ENCODE measurements at regions not wholly inside any gene's neighbourhood (a gene's known extent, or its start where the extent isn't known, plus 50 kb on each side); places are given as distances from the start of the nearest gene placed in this dataset.

GRCh38 chr2:121088251-121089165, 196.5 kb downstream of the TFCP2L1 start:
- Histone ChIP-seq H2AFZ (no peak overlapping the region), H3K4me3 (no peak overlapping the region), H4K20me1 (ENCODE audit: insufficient read depth, poor library complexity, severe bottlenecking) (no peaks in the 10 kb centered on the region), H3K36me3 (replicated peaks; ENCODE audit: insufficient read depth, low read depth) (no peaks in the 10 kb centered on the region), H3K9me2 (replicated peaks; ENCODE audit: insufficient read depth) (no peaks in the 10 kb centered on the region), H3K27me3 (no peaks in the 10 kb centered on the region), H3K27ac (no peak overlapping the region), H3K79me2 (no peaks in the 10 kb centered on the region), H3K9me3 (ENCODE audit: low read depth) (peaks cover 2% of the 10 kb centered on the region), H3K4me1 (ENCODE audit: insufficient read depth) (peaks cover 10% of the 10 kb centered on the region), H3K4me2 (no peak overlapping the region)
- TF ChIP-seq CTCF (IDR thresholded peaks at IDR 0.05; ENCODE audit: poor library complexity) (no peak), EZH2phosphoT487 (IDR thresholded peaks at IDR 0.05; ENCODE audit: low read depth, severe bottlenecking, unreplicated experiment) (no peak), EZH2 (IDR thresholded peaks at IDR 0.05; ENCODE audit: borderline replicate concordance) (no peak)
- DNase-seq (ENCODE audit: low spot score) = peak; percentile 58
- WGBS (ENCODE audit: low lambda C conversion rate, missing lambda C conversion rate) = 77% methylated on average over 26 of the region's 27 CpGs

GRCh38 chr2:121089166-121089510, 195.9 kb downstream of the TFCP2L1 start:
- Histone ChIP-seq H3K27me3 (no peaks in the 10 kb centered on the region), H3K27ac (no peak overlapping the region), H3K79me2 (no peaks in the 10 kb centered on the region), H3K4me2 (no peak overlapping the region), H3K36me3 (replicated peaks; ENCODE audit: insufficient read depth, low read depth) (no peaks in the 10 kb centered on the region), H4K20me1 (ENCODE audit: insufficient read depth, poor library complexity, severe bottlenecking) (no peaks in the 10 kb centered on the region), H3K9me3 (ENCODE audit: low read depth) (peaks cover 2% of the 10 kb centered on the region), H2AFZ (no peak overlapping the region), H3K4me1 (ENCODE audit: insufficient read depth) (peaks cover 10% of the 10 kb centered on the region), H3K4me3 (no peak overlapping the region), H3K9me2 (replicated peaks; ENCODE audit: insufficient read depth) (no peaks in the 10 kb centered on the region)
- 78% methylated on average over 11 of the region's 11 CpGs for WGBS (ENCODE audit: low lambda C conversion rate, missing lambda C conversion rate)
- no peak for DNase-seq (ENCODE audit: low spot score)
- TF ChIP-seq CTCF (IDR thresholded peaks at IDR 0.05; ENCODE audit: poor library complexity) (no peak), EZH2 (IDR thresholded peaks at IDR 0.05; ENCODE audit: borderline replicate concordance) (no peak), EZH2phosphoT487 (IDR thresholded peaks at IDR 0.05; ENCODE audit: low read depth, severe bottlenecking, unreplicated experiment) (no peak)

- no peaks in the 10 kb centered on the region for H3K9me2 ChIP-seq (replicated peaks; ENCODE audit: insufficient read depth)
- WGBS (ENCODE audit: low lambda C conversion rate, missing lambda C conversion rate) = 93% methylated on average over 18 of the region's 18 CpGs
- no peak overlapping the region for H2AFZ ChIP-seq
- no peaks in the 10 kb centered on the region for H3K27me3 ChIP-seq
- no peaks in the 10 kb centered on the region for H3K36me3 ChIP-seq (replicated peaks; ENCODE audit: insufficient read depth, low read depth)
- H3K4me2 ChIP-seq = no peak overlapping the region
- H3K4me3 ChIP-seq = no peak overlapping the region
- TF ChIP-seq EZH2phosphoT487 (IDR thresholded peaks at IDR 0.05; ENCODE audit: low read depth, severe bottlenecking, unreplicated experiment) = no peak
- no peak for TF ChIP-seq CTCF (IDR thresholded peaks at IDR 0.05; ENCODE audit: poor library complexity)
- TF ChIP-seq EZH2 (IDR thresholded peaks at IDR 0.05; ENCODE audit: borderline replicate concordance) = no peak
- H3K4me1 ChIP-seq (ENCODE audit: insufficient read depth) = peaks cover 10% of the 10 kb centered on the region
- peaks cover 2% of the 10 kb centered on the region for H3K9me3 ChIP-seq (ENCODE audit: low read depth)
- no peaks in the 10 kb centered on the region for H4K20me1 ChIP-seq (ENCODE audit: insufficient read depth, poor library complexity, severe bottlenecking)
- H3K27ac ChIP-seq = no peak overlapping the region
- DNase-seq (ENCODE audit: low spot score) = no peak
- no peaks in the 10 kb centered on the region for H3K79me2 ChIP-seq
Measured at GRCh38 chr2:121090088-121090715, 194.8 kb downstream of the TFCP2L1 start.
